C4-2B (cell line): ENCODE measurements at regions not wholly inside any gene's neighbourhood (a gene's known extent, or its start where the extent isn't known, plus 50 kb on each side); places are given as distances from the start of the nearest gene placed in this dataset.

Experiments
- H3K27ac ChIP-seq: fragments of 450-650 bp; 2 replicates; pipeline ENCODE4 v1.5.1; 2017
- CTCF ChIP-seq: fragments of 450-650 bp; conservative IDR thresholded peaks from 2 replicates; pipeline ENCODE4 v1.5.1; 2017; ENCODE audit warnings: mild to moderate bottlenecking
- ZFX ChIP-seq: fragments of 450-650 bp; IDR thresholded peaks from 2 replicates; pipeline ENCODE4 v1.6.1; 2017

- no peak overlapping the region for H3K27ac ChIP-seq
- TF ChIP-seq CTCF (no peak), ZFX (no peak)
Observed at GRCh38 chr3:193768070-193768394, 175.0 kb downstream of the OPA1 start.

GRCh38 chr3:193769437-193769836 lies 176.4 kb downstream of the OPA1 start:
- no peak overlapping the region for H3K27ac ChIP-seq
- TF ChIP-seq ZFX (no peak), CTCF (no peak)

- TF ChIP-seq CTCF (no peak), ZFX (no peak)
Observed at GRCh38 chr3:193771011-193771652, 178.1 kb downstream of the OPA1 start.

GRCh38 chr3:193771653-193772421 lies 178.8 kb downstream of the OPA1 start:
- TF ChIP-seq ZFX (no peak), CTCF (no peak)
- H3K27ac ChIP-seq, result no peak overlapping the region

More at GRCh38 chr3:193771011-193771652, 178.1 kb downstream of the OPA1 start:
- H3K27ac ChIP-seq, result no peak overlapping the region

GRCh38 chr3:193772422-193772763 lies 179.4 kb downstream of the OPA1 start:
- no peak overlapping the region for H3K27ac ChIP-seq
- TF ChIP-seq CTCF (no peak), ZFX (no peak)

GRCh38 chr3:193773266-193774220 lies 180.5 kb downstream of the OPA1 start:
- H3K27ac ChIP-seq, result no peak overlapping the region
- TF ChIP-seq ZFX, result no peak
- no peak for TF ChIP-seq CTCF
